K562 (cell line): ENCODE measurements at regions not wholly inside any gene's neighbourhood (a gene's known extent, or its start where the extent isn't known, plus 50 kb on each side); places are given as distances from the start of the nearest gene placed in this dataset.

Experiments used
- IRF1 ChIP-seq: sonication (generic); formaldehyde crosslinking; IDR thresholded peaks from 2 replicates; pipeline ENCODE4 v1.8.0; 2022; ENCODE audit warnings: missing genetic modification reagents, mild to moderate bottlenecking, borderline replicate concordance
- SMC3 ChIP-seq: conservative IDR thresholded peaks from 2 replicates; pipeline ENCODE4 v1.6.1; 2011; ENCODE audit warnings: low read depth, low read length, improper control_type of control experiment; ENCODE audit not compliant: insufficient read depth
- TAF1 ChIP-seq: IDR thresholded peaks from 2 replicates; pipeline ENCODE4 v1.6.1; 2011; ENCODE audit warnings: mild to moderate bottlenecking, low read length, moderate library complexity; ENCODE audit not compliant: insufficient read depth, control insufficient read depth, severe bottlenecking; ENCODE audit errors: extremely low read depth
- ZNF12 ChIP-seq: sonication (generic); formaldehyde crosslinking; IDR thresholded peaks from 2 replicates; pipeline ENCODE4 v1.4.0; 2020; ENCODE audit warnings: mild to moderate bottlenecking, missing genetic modification reagents
- TF ChIP-seq, protein P1 (sequence below), 2 experiments: fragments of 200-800 bp in 1 of 2; sonication (Bioruptor generic) in 1 of 2; sonication (generic) in 1 of 2; formaldehyde crosslinking in 1 of 2; IDR thresholded peaks in 1 of 2; conservative IDR thresholded peaks in 1 of 2; 2 replicates each; pipeline versions ENCODE4 v1.5.0 to v1.6.1; 2016 to 2020; ENCODE audit warnings: missing compliant biosample characterization in 1 of 2, missing genetic modification characterization in 1 of 2, missing genetic modification reagents in 1 of 2

- TF ChIP-seq, protein P1, sequence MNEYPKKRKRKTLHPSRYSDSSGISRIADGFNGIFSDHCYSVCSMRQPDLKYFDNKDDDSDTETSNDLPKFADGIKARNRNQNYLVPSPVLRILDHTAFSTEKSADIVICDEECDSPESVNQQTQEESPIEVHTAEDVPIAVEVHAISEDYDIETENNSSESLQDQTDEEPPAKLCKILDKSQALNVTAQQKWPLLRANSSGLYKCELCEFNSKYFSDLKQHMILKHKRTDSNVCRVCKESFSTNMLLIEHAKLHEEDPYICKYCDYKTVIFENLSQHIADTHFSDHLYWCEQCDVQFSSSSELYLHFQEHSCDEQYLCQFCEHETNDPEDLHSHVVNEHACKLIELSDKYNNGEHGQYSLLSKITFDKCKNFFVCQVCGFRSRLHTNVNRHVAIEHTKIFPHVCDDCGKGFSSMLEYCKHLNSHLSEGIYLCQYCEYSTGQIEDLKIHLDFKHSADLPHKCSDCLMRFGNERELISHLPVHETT (CRISPR knock-in tag; conservative IDR thresholded peaks at IDR 0.05 in 1 of 2, IDR thresholded peaks at IDR 0.05 in 1 of 2): no peak
- TF ChIP-seq IRF1 (CRISPR knock-in tag): no peak
- no peak for TF ChIP-seq TAF1
- no peak for TF ChIP-seq SMC3
- no peak for TF ChIP-seq ZNF12
These were observed 80.6 kb upstream of the HIF1A start for GRCh38 chr14:61614693-61615092.
